GM10266 (cell line): ENCODE measurements at regions not wholly inside any gene's neighbourhood (a gene's known extent, or its start where the extent isn't known, plus 50 kb on each side); places are given as distances from the start of the nearest gene placed in this dataset.

Source experiments
- DNase-seq: peaks from one replicate; pipeline ENCODE4 v3.0.0; 2012; ENCODE audit errors: extremely low spot score
- TF ChIP-seq, protein P1 (sequence below): IDR thresholded peaks from 2 replicates; pipeline ENCODE4 v1.5.1; 2012; ENCODE audit warnings: mild to moderate bottlenecking, low read depth; ENCODE audit not compliant: control insufficient read depth, insufficient read depth; ENCODE audit errors: missing control alignments

- no peak for DNase-seq
- TF ChIP-seq, protein P1, sequence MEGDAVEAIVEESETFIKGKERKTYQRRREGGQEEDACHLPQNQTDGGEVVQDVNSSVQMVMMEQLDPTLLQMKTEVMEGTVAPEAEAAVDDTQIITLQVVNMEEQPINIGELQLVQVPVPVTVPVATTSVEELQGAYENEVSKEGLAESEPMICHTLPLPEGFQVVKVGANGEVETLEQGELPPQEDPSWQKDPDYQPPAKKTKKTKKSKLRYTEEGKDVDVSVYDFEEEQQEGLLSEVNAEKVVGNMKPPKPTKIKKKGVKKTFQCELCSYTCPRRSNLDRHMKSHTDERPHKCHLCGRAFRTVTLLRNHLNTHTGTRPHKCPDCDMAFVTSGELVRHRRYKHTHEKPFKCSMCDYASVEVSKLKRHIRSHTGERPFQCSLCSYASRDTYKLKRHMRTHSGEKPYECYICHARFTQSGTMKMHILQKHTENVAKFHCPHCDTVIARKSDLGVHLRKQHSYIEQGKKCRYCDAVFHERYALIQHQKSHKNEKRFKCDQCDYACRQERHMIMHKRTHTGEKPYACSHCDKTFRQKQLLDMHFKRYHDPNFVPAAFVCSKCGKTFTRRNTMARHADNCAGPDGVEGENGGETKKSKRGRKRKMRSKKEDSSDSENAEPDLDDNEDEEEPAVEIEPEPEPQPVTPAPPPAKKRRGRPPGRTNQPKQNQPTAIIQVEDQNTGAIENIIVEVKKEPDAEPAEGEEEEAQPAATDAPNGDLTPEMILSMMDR: no peak
These were observed 261.4 kb downstream of the MEIS1 start for GRCh38 chr2:66696374-66696773.

GRCh38 chr2:66696886-66697285 lies 262.0 kb downstream of the MEIS1 start:
- TF ChIP-seq, protein P1: no peak

DNA sequence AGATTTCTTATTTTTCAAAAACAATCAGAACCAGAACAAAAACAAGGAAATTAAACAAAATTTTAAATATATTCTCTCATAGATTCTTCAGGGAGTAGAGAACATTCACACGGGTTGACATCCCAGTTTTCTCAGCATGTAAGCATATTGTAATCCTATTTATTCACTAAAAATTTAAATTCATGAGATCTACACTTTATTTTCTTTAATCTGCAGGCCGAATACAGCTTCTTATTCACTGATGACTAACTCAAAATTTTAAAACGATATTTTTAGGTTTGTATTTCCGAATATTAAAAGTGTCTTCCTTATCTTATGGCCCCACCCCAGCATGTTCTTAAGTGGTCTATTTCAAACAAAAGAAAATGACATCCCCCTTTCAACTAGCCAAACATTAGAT lies 262.4 kb downstream of the MEIS1 start:
- TF ChIP-seq, protein P1: no peak
- no peak for DNase-seq

More at GRCh38 chr2:66696886-66697285, 262.0 kb downstream of the MEIS1 start:
- no peak for DNase-seq

DNA sequence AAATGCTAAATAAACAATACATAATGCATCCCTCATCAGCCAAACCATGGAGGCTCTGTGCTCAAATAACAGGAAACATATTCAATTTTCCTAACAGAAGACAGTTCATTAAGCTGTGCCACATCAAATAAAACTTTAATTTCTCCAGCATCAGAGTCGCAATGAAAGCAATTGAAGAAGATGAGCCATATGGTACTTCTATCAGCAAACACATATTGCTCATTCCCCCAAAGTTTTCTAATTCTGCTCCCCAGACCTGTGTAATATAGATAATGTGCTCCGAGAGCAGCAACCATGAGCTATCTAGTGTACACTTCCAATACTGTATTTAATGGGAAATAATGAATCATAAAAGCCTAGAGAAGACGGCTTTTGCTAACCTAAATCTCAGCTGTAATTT lies 263.2 kb downstream of the MEIS1 start:
- no peak for DNase-seq
- TF ChIP-seq, protein P1: no peak

GRCh38 chr2:66698576-66699239 lies 263.8 kb downstream of the MEIS1 start:
- TF ChIP-seq, protein P1: no peak
- DNase-seq: no peak

- TF ChIP-seq, protein P1: no peak
- no peak for DNase-seq
These were observed 264.5 kb downstream of the MEIS1 start for GRCh38 chr2:66699416-66699792.

GRCh38 chr2:66699793-66700676 lies 265.1 kb downstream of the MEIS1 start:
- TF ChIP-seq, protein P1: no peak
- no peak for DNase-seq
